IMR-90 (cell line): ENCODE measurements at regions not wholly inside any gene's neighbourhood (a gene's known extent, or its start where the extent isn't known, plus 50 kb on each side); places are given as distances from the start of the nearest gene placed in this dataset.

ENCODE experiments used
- ATAC-seq: fragments of 200-7000 bp; cut with Tn5 transposase; 2 replicates; pipeline ENCODE4 v1.9.1; 2020; ENCODE audit warnings: low read depth, mild to moderate bottlenecking, moderate library complexity
- BruUV-seq: library from RNA; stranded (reverse); fragments of 400-500 nt; replicated peaks from 2 replicates; lab custom pipeline; 2021; lab: Mats Ljungman, UMichigan
- CTCF ChIA-PET: fragments of 300-600 bp; formaldehyde crosslinking; extraction: SDS; loops from one replicate; lab custom pipeline; 2021; ENCODE audit warnings: antibody characterized with exemption; lab: Yijun Ruan, JAX
- POLR2A ChIA-PET: fragments of 300-600 bp; sonication (Branson Sonifier 250); formaldehyde crosslinking; loops from one replicate; lab custom pipeline; 2022; ENCODE audit warnings: antibody characterized with exemption; ENCODE audit not compliant: unreplicated experiment; lab: Charles Lee
- DNase-seq: peaks from one replicate; pipeline ENCODE4 v3.0.0; 2013
- H2AFZ ChIP-seq: replicated peaks from 2 replicates; pipeline ENCODE3; 2013; ENCODE audit warnings: low read length, mild to moderate bottlenecking; ENCODE audit not compliant: poor library complexity
- H2AK5ac ChIP-seq: 2 replicates; pipeline ENCODE4 v1.6.1; 2013; ENCODE audit warnings: low read depth, low read length, inconsistent platforms
- H2AK9ac ChIP-seq: replicated peaks from 2 replicates; pipeline ENCODE3; 2013; ENCODE audit warnings: mild to moderate bottlenecking, low read depth, low read length, moderate library complexity; ENCODE audit not compliant: poor library complexity
- H2BK120ac ChIP-seq: 2 replicates; pipeline ENCODE4 v1.6.1; 2013; ENCODE audit warnings: low read depth, low read length, inconsistent platforms
- H2BK15ac ChIP-seq: 3 replicates; pipeline ENCODE4 v1.6.1; 2013; ENCODE audit warnings: low read depth, low read length, inconsistent platforms
- H2BK20ac ChIP-seq: 2 replicates; pipeline ENCODE4 v1.6.1; 2013; ENCODE audit warnings: low read depth, mild to moderate bottlenecking, inconsistent platforms, low read length, moderate library complexity
- H2BK5ac ChIP-seq: 2 replicates; pipeline ENCODE4 v1.6.1; 2013; ENCODE audit warnings: mild to moderate bottlenecking, low read depth, low read length, inconsistent platforms; ENCODE audit not compliant: poor library complexity, severe bottlenecking
- H3K14ac ChIP-seq: replicated peaks from 2 replicates; pipeline ENCODE4 v1.6.1; 2013; ENCODE audit warnings: low read depth, low read length, inconsistent platforms
- H3K18ac ChIP-seq: 2 replicates; pipeline ENCODE4 v1.6.1; 2013; ENCODE audit warnings: low read depth, low read length, control low read depth
- H3K23ac ChIP-seq: 2 replicates; pipeline ENCODE4 v1.6.1; 2013; ENCODE audit warnings: low read depth, low read length, inconsistent platforms
- H3K27ac ChIP-seq: 2 replicates; pipeline ENCODE4 v1.5.1; 2013; ENCODE audit warnings: mild to moderate bottlenecking, control low read depth, low read length; ENCODE audit not compliant: insufficient read depth
- H3K27me3 ChIP-seq: 2 replicates; pipeline ENCODE4 v1.6.1; 2013; ENCODE audit warnings: low read length; ENCODE audit not compliant: control insufficient read depth, insufficient read depth
- H3K36me3 ChIP-seq: 2 replicates; pipeline ENCODE4 v1.6.1; 2013; ENCODE audit warnings: low read length, mixed read lengths; ENCODE audit not compliant: control insufficient read depth, insufficient read depth
- H3K4ac ChIP-seq: 2 replicates; pipeline ENCODE4 v1.6.1; 2013; ENCODE audit warnings: low read depth, low read length, inconsistent platforms
- H3K4me1 ChIP-seq: 2 replicates; pipeline ENCODE4 v1.6.1; 2013; ENCODE audit warnings: low read length, mixed read lengths; ENCODE audit not compliant: control insufficient read depth, insufficient read depth
- H3K4me2 ChIP-seq: 2 replicates; pipeline ENCODE4 v1.6.1; 2013; ENCODE audit warnings: low read depth, mild to moderate bottlenecking, control low read depth, low read length, moderate library complexity
- H3K4me3 ChIP-seq: 2 replicates; pipeline ENCODE4 v1.5.1; 2013; ENCODE audit warnings: low read depth, mild to moderate bottlenecking, control low read depth, low read length, moderate library complexity; ENCODE audit not compliant: insufficient read depth
- H3K56ac ChIP-seq: 2 replicates; pipeline ENCODE4 v1.6.1; 2013; ENCODE audit warnings: low read length, inconsistent platforms; ENCODE audit not compliant: insufficient read depth; ENCODE audit errors: extremely low read depth
- H3K79me1 ChIP-seq, 2 experiments: 2 replicates each; pipeline ENCODE4 v1.6.1; 2013; ENCODE audit warnings: low read length in 2 of 2, inconsistent platforms in 1 of 2, low read depth in 1 of 2
- H3K9ac ChIP-seq: 2 replicates; pipeline ENCODE4 v1.6.1; 2013; ENCODE audit warnings: low read depth, low read length, control low read depth
- H3K9me1 ChIP-seq: 2 replicates; pipeline ENCODE4 v1.6.1; 2013; ENCODE audit warnings: low read length, inconsistent platforms; ENCODE audit not compliant: insufficient read depth
- H3K9me3 ChIP-seq: 2 replicates; pipeline ENCODE4 v1.6.1; 2013; ENCODE audit warnings: low read length; ENCODE audit not compliant: control insufficient read depth, insufficient read depth
- H4K20me1 ChIP-seq: 2 replicates; pipeline ENCODE4 v1.6.1; 2013; ENCODE audit warnings: low read length, inconsistent platforms; ENCODE audit not compliant: insufficient read depth
- H4K5ac ChIP-seq: 2 replicates; pipeline ENCODE4 v1.6.1; 2013; ENCODE audit warnings: mild to moderate bottlenecking, low read depth, low read length, control low read depth
- H4K8ac ChIP-seq, 2 experiments: 2 replicates each; pipeline ENCODE4 v1.6.1; 2013; ENCODE audit warnings: low read depth in 2 of 2, low read length in 2 of 2, control low read depth in 1 of 2, inconsistent platforms in 1 of 2
- H4K91ac ChIP-seq: 2 replicates; pipeline ENCODE4 v1.6.1; 2013; ENCODE audit warnings: low read depth, low read length, inconsistent platforms; ENCODE audit not compliant: insufficient read depth
- BHLHE40 ChIP-seq: fragments of 150-350 bp; IDR thresholded peaks from 2 replicates; pipeline ENCODE4 v1.6.1; 2016; ENCODE audit warnings: mild to moderate bottlenecking, low read depth, low read length
- CHD1 ChIP-seq: IDR thresholded peaks from 2 replicates; pipeline ENCODE4 v1.6.1; 2012; ENCODE audit warnings: low read depth, low read length, improper control_type of control experiment
- ELK1 ChIP-seq: fragments of 150-350 bp; IDR thresholded peaks from 2 replicates; pipeline ENCODE4 v1.6.1; 2016; ENCODE audit warnings: low read depth, mild to moderate bottlenecking, low read length, moderate library complexity, borderline replicate concordance
- FOS ChIP-seq: fragments of 150-350 bp; IDR thresholded peaks from 2 replicates; pipeline ENCODE4 v1.6.1; 2016; ENCODE audit warnings: low read depth, low read length
- MAFK ChIP-seq: IDR thresholded peaks from 2 replicates; pipeline ENCODE4 v1.6.1; 2012; ENCODE audit warnings: low read depth, low read length, improper control_type of control experiment
- MAZ ChIP-seq: IDR thresholded peaks from 2 replicates; pipeline ENCODE4 v1.6.1; 2012; ENCODE audit warnings: low read depth, mild to moderate bottlenecking, low read length, improper control_type of control experiment, moderate library complexity, borderline replicate concordance
- NFE2L2 ChIP-seq: fragments of 150-350 bp; IDR thresholded peaks from 2 replicates; pipeline ENCODE4 v1.6.1; 2016; ENCODE audit warnings: low read depth, mild to moderate bottlenecking, low read length
- POLR2A ChIP-seq: IDR thresholded peaks from 2 replicates; pipeline ENCODE4 v1.6.1; 2012; ENCODE audit warnings: mild to moderate bottlenecking, low read depth, low read length
- RAD21 ChIP-seq: IDR thresholded peaks from 2 replicates; pipeline ENCODE4 v1.6.1; 2012; ENCODE audit warnings: low read length, improper control_type of control experiment
- RFX5 ChIP-seq: IDR thresholded peaks from 2 replicates; pipeline ENCODE4 v1.8.0; 2012; ENCODE audit warnings: low read depth, mild to moderate bottlenecking, low read length, moderate library complexity
- WGBS, 2 experiments: methylation state at CpG; one replicate each; pipeline versions ENCODE4 v1.1.5 to v1.1.7; 2013; ENCODE audit warnings: missing lambda C conversion rate in 2 of 2; ENCODE audit not compliant: insufficient read length in 1 of 2; ENCODE audit errors: extremely low coverage in 2 of 2; 5-methylcytosine and 5-hydroxymethylcytosine counted together
- dilution Hi-C: fragments of 300-500 bp; cut with HindIII; formaldehyde crosslinking; loops from one replicate; pipeline ENCODE4 v1.14.3; 2018; ENCODE audit warnings: low sequenced_read_pairs; ENCODE audit not compliant: unreplicated experiment
- in situ Hi-C: fragments of 300-500 bp; cut with MboI; formaldehyde crosslinking; loops from 3 replicates; pipeline ENCODE4 v1.14.3; 2019; ENCODE audit warnings: low sequenced_read_pairs, inconsistent platforms, mixed read lengths
- intact Hi-C: fragments of 100-400 bp; cut with micrococcal nuclease; formaldehyde crosslinking; loops from 2 replicates; pipeline ENCODE4 v1.10.0; 2022
- TF ChIP-seq, protein P1 (sequence below): fragments of 150-350 bp; IDR thresholded peaks from 2 replicates; pipeline ENCODE4 v1.6.1; 2017; ENCODE audit warnings: mild to moderate bottlenecking, antibody characterized with exemption, low read length, low read depth

DNA sequence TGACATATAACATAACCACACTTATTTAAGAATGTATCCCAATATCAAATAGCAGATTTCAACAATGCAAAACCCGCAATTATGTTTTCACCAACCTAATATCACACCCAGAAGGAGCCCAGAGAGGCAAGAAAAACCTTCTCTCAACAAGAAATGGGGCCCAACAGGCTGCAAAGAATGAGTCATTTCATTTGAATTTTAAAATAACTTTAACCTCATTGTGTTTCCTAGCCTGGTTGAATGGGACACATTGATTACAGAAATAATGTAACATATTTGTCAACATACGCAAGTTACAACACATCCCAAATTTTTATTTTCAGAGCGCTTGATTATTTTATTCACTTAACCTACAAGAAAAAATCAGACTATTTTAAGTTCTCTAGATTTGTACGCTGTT lies 365.1 kb upstream of the SLCO3A1 start:
- H3K4ac ChIP-seq = no peak overlapping the region
- H3K4me2 ChIP-seq = no peak overlapping the region
- dilution Hi-C loops (no loop called here), intact Hi-C loops (no loop called here), in situ Hi-C loops (no loop called here)
- H3K18ac ChIP-seq = no peak overlapping the region
- no peak overlapping the region for H2BK120ac ChIP-seq
- no peak overlapping the region for H2AK5ac ChIP-seq
- H2BK15ac ChIP-seq = no peak overlapping the region
- H3K4me3 ChIP-seq = no peak overlapping the region
- no peak overlapping the region for H2AFZ ChIP-seq
- no peak overlapping the region for H3K56ac ChIP-seq
- WGBS, 2 experiments = no CpG with 5 or more reads among the region's 4 CpGs
- no peaks in the 10 kb centered on the region for H3K4me1 ChIP-seq
- H3K9me1 ChIP-seq = no peaks in the 10 kb centered on the region
- ChIA-PET CTCF (no interaction called here), POLR2A (no interaction called here)
- no peaks in the 10 kb centered on the region for H3K9me3 ChIP-seq
- H3K23ac ChIP-seq = no peak overlapping the region
- no peak overlapping the region for H3K14ac ChIP-seq
- H2AK9ac ChIP-seq = no peak overlapping the region
- H2BK20ac ChIP-seq = no peak overlapping the region
- no peaks in the 10 kb centered on the region for H3K79me1 ChIP-seq
- ATAC-seq = 0 out of 2 replicates have a peak, but pooled peaks have one; percentile 24
- no TSS peak for BruUV-seq
- no peak overlapping the region for H3K9ac ChIP-seq
- H3K27me3 ChIP-seq = no peaks in the 10 kb centered on the region
- H4K91ac ChIP-seq = no peak overlapping the region
- H4K8ac ChIP-seq = no peak overlapping the region
- no peak overlapping the region for H3K27ac ChIP-seq
- TF ChIP-seq RFX5 = no peak
- no peak for TF ChIP-seq FOS
- TF ChIP-seq ELK1 = no peak
- TF ChIP-seq RAD21 = no peak
- TF ChIP-seq, protein P1, sequence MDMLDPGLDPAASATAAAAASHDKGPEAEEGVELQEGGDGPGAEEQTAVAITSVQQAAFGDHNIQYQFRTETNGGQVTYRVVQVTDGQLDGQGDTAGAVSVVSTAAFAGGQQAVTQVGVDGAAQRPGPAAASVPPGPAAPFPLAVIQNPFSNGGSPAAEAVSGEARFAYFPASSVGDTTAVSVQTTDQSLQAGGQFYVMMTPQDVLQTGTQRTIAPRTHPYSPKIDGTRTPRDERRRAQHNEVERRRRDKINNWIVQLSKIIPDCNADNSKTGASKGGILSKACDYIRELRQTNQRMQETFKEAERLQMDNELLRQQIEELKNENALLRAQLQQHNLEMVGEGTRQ = no peak
- no peak for TF ChIP-seq MAFK
- TF ChIP-seq POLR2A = no peak
- TF ChIP-seq BHLHE40 = no peak
- no peak for TF ChIP-seq CHD1
- TF ChIP-seq MAZ = no peak
- TF ChIP-seq NFE2L2 = no peak
- no peaks in the 10 kb centered on the region for H4K20me1 ChIP-seq
- peak; percentile 13 for DNase-seq
- H4K5ac ChIP-seq = no peak overlapping the region
- H3K36me3 ChIP-seq = no peaks in the 10 kb centered on the region
- no peak overlapping the region for H2BK5ac ChIP-seq
